ENCODE measurements at regions not wholly inside any gene's neighbourhood (a gene's known extent, or its start where the extent isn't known, plus 50 kb on each side); places are given as distances from the start of the nearest gene placed in this dataset.

- Histone ChIP-seq H3K27ac (ENCODE audit: extremely low read depth, low read depth, low read length) (no peak overlapping the region), H3K4me3 (ENCODE audit: low read depth, low read length) (no peak overlapping the region), H3K36me3 (ENCODE audit: control insufficient read depth in 2 of 2, insufficient read depth in 1 of 2, low read length in 2 of 2) (no peaks in the 10 kb centered on the region), H3K4me1 (ENCODE audit: control insufficient read depth, insufficient read depth, low read length) (no peaks in the 10 kb centered on the region), H3K9me3 (ENCODE audit: control insufficient read depth, insufficient read depth, low read depth, low read length) (no peaks in the 10 kb centered on the region)
- CTCF ChIA-PET = no interaction called here
- POLR2A ChIA-PET = interaction anchor here (0.6 kb wide), 1 partner anchor 121 kb away, joined by 6 read pairs; no protein-coding TSS in a partner anchor
- TF ChIP-seq ZNF701 (tag by site-specific recombination; IDR thresholded peaks at IDR 0.05) (no peak), ZNF830 (tag by site-specific recombination; IDR thresholded peaks at IDR 0.05; ENCODE audit: low read depth) (no peak), PRDM10 (tag by site-specific recombination; IDR thresholded peaks at IDR 0.05) (no peak)
Measured at GRCh38 chr16:79284766-79285165, 315.8 kb downstream of the MAF start.

- ChIA-PET CTCF (interaction anchor here (0.7 kb wide), 1 partner anchor 439 kb away, joined by 7 read pairs; no protein-coding TSS in a partner anchor), POLR2A (no interaction called here)
- TF ChIP-seq ZEB2 (tag by site-specific recombination; IDR thresholded peaks at IDR 0.05) (no peak), HOXC10 (CRISPR knock-in tag; IDR thresholded peaks at IDR 0.05) (no peak)
- H3K9me3 ChIP-seq (ENCODE audit: control insufficient read depth, insufficient read depth, low read depth, low read length) = no peaks in the 10 kb centered on the region
- H3K27ac ChIP-seq (ENCODE audit: extremely low read depth, low read depth, low read length) = no peak overlapping the region
- H3K36me3 ChIP-seq (ENCODE audit: control insufficient read depth in 2 of 2, insufficient read depth in 1 of 2, low read length in 2 of 2) = no peaks in the 10 kb centered on the region
- H3K4me3 ChIP-seq (ENCODE audit: low read depth, low read length) = no peak overlapping the region
- no peaks in the 10 kb centered on the region for H3K4me1 ChIP-seq (ENCODE audit: control insufficient read depth, insufficient read depth, low read length)
Measured at GRCh38 chr16:79283578-79283977, 317.0 kb downstream of the MAF start.

GRCh38 chr16:79282806-79283205 is 317.7 kb downstream of the MAF start:
- Histone ChIP-seq H3K4me3 (ENCODE audit: low read depth, low read length) (no peak overlapping the region), H3K9me3 (ENCODE audit: control insufficient read depth, insufficient read depth, low read depth, low read length) (no peaks in the 10 kb centered on the region), H3K36me3 (ENCODE audit: control insufficient read depth in 2 of 2, insufficient read depth in 1 of 2, low read length in 2 of 2) (no peaks in the 10 kb centered on the region), H3K4me1 (ENCODE audit: control insufficient read depth, insufficient read depth, low read length) (no peaks in the 10 kb centered on the region), H3K27ac (ENCODE audit: extremely low read depth, low read depth, low read length) (no peak overlapping the region)
- CTCF ChIA-PET = no interaction called here
- TF ChIP-seq ZNF548 (tag by site-specific recombination; IDR thresholded peaks at IDR 0.05) = no peak
- TF ChIP-seq KLF16 (tag by site-specific recombination; IDR thresholded peaks at IDR 0.05) = no peak
- no peak for TF ChIP-seq CTCF (tag by site-specific recombination; IDR thresholded peaks at IDR 0.05)
- no peak for TF ChIP-seq ZNF157 (tag by site-specific recombination; IDR thresholded peaks at IDR 0.05)
- TF ChIP-seq ZNF510 (tag by site-specific recombination; IDR thresholded peaks at IDR 0.05; ENCODE audit: insufficient replicate concordance) = no peak
- TF ChIP-seq INSM2 (tag by site-specific recombination; IDR thresholded peaks at IDR 0.05) = no peak
- no peak for TF ChIP-seq MYNN (tag by site-specific recombination; IDR thresholded peaks at IDR 0.05; ENCODE audit: borderline replicate concordance)
- POLR2A ChIA-PET = no interaction called here

Data from HEK293 (cell line).